ENCODE measurements at regions not wholly inside any gene's neighbourhood (a gene's known extent, or its start where the extent isn't known, plus 50 kb on each side); places are given as distances from the start of the nearest gene placed in this dataset.
A peak's percentile ranks its signal among the peaks of the same experiment; 100 is the strongest.

- Mint-ChIP-seq H3K4me1 (no peaks in the 10 kb centered on the region), H3K27me3 (no peaks in the 10 kb centered on the region), H3K4me3 (no peak overlapping the region), H3K9me3 (ENCODE audit: low read depth) (no peaks in the 10 kb centered on the region), H3K27ac (no peak overlapping the region), H3K36me3 (ENCODE audit: low read depth) (no peaks in the 10 kb centered on the region)
- no peak for ATAC-seq
- no peak for DNase-seq
- intact Hi-C loops (cut with DNase I, micrococcal nuclease) = no loop called here
- CTCF ChIA-PET = no interaction called here
- POLR2A ChIA-PET = no interaction called here
These were observed 479.7 kb upstream of the MARCKS start for GRCh38 chr6:113377362-113377942.

- ATAC-seq = peak; percentile 39
- intact Hi-C loops (cut with DNase I, micrococcal nuclease) = no loop called here
- no peaks in the 10 kb centered on the region for H3K36me3 Mint-ChIP-seq (ENCODE audit: low read depth)
- no peaks in the 10 kb centered on the region for H3K9me3 Mint-ChIP-seq (ENCODE audit: low read depth)
- POLR2A ChIA-PET = no interaction called here
- DNase-seq = no peak
- CTCF ChIA-PET = no interaction called here
- H3K4me1 Mint-ChIP-seq = no peaks in the 10 kb centered on the region
- H3K27me3 Mint-ChIP-seq = no peaks in the 10 kb centered on the region
- no peak overlapping the region for H3K4me3 Mint-ChIP-seq
- H3K27ac Mint-ChIP-seq = no peak overlapping the region
These were observed 476.6 kb upstream of the MARCKS start for GRCh38 chr6:113380591-113380990.

GRCh38 chr6:113381232-113381631 lies 475.9 kb upstream of the MARCKS start:
- no peak for DNase-seq
- peak; percentile 36 for ATAC-seq
- H3K4me3 Mint-ChIP-seq = no peak overlapping the region
- H3K27ac Mint-ChIP-seq = no peak overlapping the region
- H3K36me3 Mint-ChIP-seq (ENCODE audit: low read depth) = no peaks in the 10 kb centered on the region
- no peaks in the 10 kb centered on the region for H3K27me3 Mint-ChIP-seq
- CTCF ChIA-PET = no interaction called here
- POLR2A ChIA-PET = no interaction called here
- intact Hi-C loops (cut with DNase I, micrococcal nuclease) = no loop called here
- no peaks in the 10 kb centered on the region for H3K9me3 Mint-ChIP-seq (ENCODE audit: low read depth)
- no peaks in the 10 kb centered on the region for H3K4me1 Mint-ChIP-seq

- DNase-seq (no peak), ATAC-seq (no peak)
- H3K4me1 Mint-ChIP-seq = no peaks in the 10 kb centered on the region
- ChIA-PET CTCF (no interaction called here), POLR2A (no interaction called here)
- H3K36me3 Mint-ChIP-seq (ENCODE audit: low read depth) = no peaks in the 10 kb centered on the region
- no peaks in the 10 kb centered on the region for H3K9me3 Mint-ChIP-seq (ENCODE audit: low read depth)
- no peak overlapping the region for H3K4me3 Mint-ChIP-seq
- intact Hi-C loops (cut with DNase I, micrococcal nuclease) = no loop called here
- no peaks in the 10 kb centered on the region for H3K27me3 Mint-ChIP-seq
- no peak overlapping the region for H3K27ac Mint-ChIP-seq
These were observed 475.2 kb upstream of the MARCKS start for GRCh38 chr6:113381959-113382358.

- Mint-ChIP-seq H3K4me3 (no peak overlapping the region), H3K36me3 (ENCODE audit: low read depth) (no peaks in the 10 kb centered on the region), H3K4me1 (no peaks in the 10 kb centered on the region), H3K9me3 (ENCODE audit: low read depth) (no peaks in the 10 kb centered on the region), H3K27ac (no peak overlapping the region), H3K27me3 (no peaks in the 10 kb centered on the region)
- ChIA-PET CTCF (no interaction called here), POLR2A (no interaction called here)
- ATAC-seq = no peak
- intact Hi-C loops (cut with DNase I, micrococcal nuclease) = no loop called here
- no peak for DNase-seq
These were observed 473.4 kb upstream of the MARCKS start for GRCh38 chr6:113383701-113384100.

GRCh38 chr6:113385020-113385431 lies 472.1 kb upstream of the MARCKS start:
- ChIA-PET POLR2A (no interaction called here), CTCF (interaction anchor here (0.5 kb wide), 1 partner anchor 348 kb away, joined by 5 read pairs; no protein-coding TSS in a partner anchor)
- DNase-seq = no peak
- Mint-ChIP-seq H3K9me3 (ENCODE audit: low read depth) (no peaks in the 10 kb centered on the region), H3K4me3 (no peak overlapping the region), H3K27ac (no peak overlapping the region), H3K27me3 (no peaks in the 10 kb centered on the region), H3K36me3 (ENCODE audit: low read depth) (no peaks in the 10 kb centered on the region), H3K4me1 (no peaks in the 10 kb centered on the region)
- intact Hi-C loops (cut with DNase I, micrococcal nuclease) = no loop called here
- ATAC-seq = no peak

- intact Hi-C loops (cut with DNase I, micrococcal nuclease) = no loop called here
- no peaks in the 10 kb centered on the region for H3K4me1 Mint-ChIP-seq
- POLR2A ChIA-PET = no interaction called here
- no peaks in the 10 kb centered on the region for H3K9me3 Mint-ChIP-seq (ENCODE audit: low read depth)
- no peaks in the 10 kb centered on the region for H3K27me3 Mint-ChIP-seq
- ATAC-seq (no peak), DNase-seq (no peak)
- CTCF ChIA-PET = no interaction called here
- no peak overlapping the region for H3K27ac Mint-ChIP-seq
- H3K4me3 Mint-ChIP-seq = no peak overlapping the region
- no peaks in the 10 kb centered on the region for H3K36me3 Mint-ChIP-seq (ENCODE audit: low read depth)
These were observed 468.1 kb upstream of the MARCKS start for GRCh38 chr6:113388996-113389395.

- Mint-ChIP-seq H3K4me3 (no peak overlapping the region), H3K27ac (no peak overlapping the region), H3K4me1 (no peaks in the 10 kb centered on the region), H3K27me3 (no peaks in the 10 kb centered on the region), H3K9me3 (ENCODE audit: low read depth) (no peaks in the 10 kb centered on the region), H3K36me3 (ENCODE audit: low read depth) (no peaks in the 10 kb centered on the region)
- ChIA-PET CTCF (no interaction called here), POLR2A (no interaction called here)
- DNase-seq (no peak), ATAC-seq (no peak)
- intact Hi-C loops (cut with DNase I, micrococcal nuclease) = no loop called here
These were observed 464.5 kb upstream of the MARCKS start for GRCh38 chr6:113392551-113393055.

- H3K27ac Mint-ChIP-seq = no peak overlapping the region
- ChIA-PET POLR2A (no interaction called here), CTCF (interaction anchor here (0.5 kb wide), 1 partner anchor 514 kb away, joined by 3 read pairs; no protein-coding TSS in a partner anchor)
- ATAC-seq (no peak), DNase-seq (no peak)
- H3K9me3 Mint-ChIP-seq (ENCODE audit: low read depth) = no peaks in the 10 kb centered on the region
- intact Hi-C loops (cut with DNase I, micrococcal nuclease) = no loop called here
- no peaks in the 10 kb centered on the region for H3K4me1 Mint-ChIP-seq
- H3K36me3 Mint-ChIP-seq (ENCODE audit: low read depth) = no peaks in the 10 kb centered on the region
- H3K4me3 Mint-ChIP-seq = no peak overlapping the region
- H3K27me3 Mint-ChIP-seq = no peaks in the 10 kb centered on the region
These were observed 462.9 kb upstream of the MARCKS start for GRCh38 chr6:113394216-113394615.

GRCh38 chr6:113394729-113395128 lies 462.4 kb upstream of the MARCKS start:
- Mint-ChIP-seq H3K27ac (no peak overlapping the region), H3K27me3 (no peaks in the 10 kb centered on the region), H3K4me3 (no peak overlapping the region), H3K4me1 (no peaks in the 10 kb centered on the region), H3K36me3 (ENCODE audit: low read depth) (no peaks in the 10 kb centered on the region), H3K9me3 (ENCODE audit: low read depth) (no peaks in the 10 kb centered on the region)
- DNase-seq (no peak), ATAC-seq (no peak)
- ChIA-PET CTCF (interaction anchor here (0.5 kb wide), 1 partner anchor 514 kb away, joined by 3 read pairs; no protein-coding TSS in a partner anchor), POLR2A (no interaction called here)
- intact Hi-C loops (cut with DNase I, micrococcal nuclease) = no loop called here

- intact Hi-C loops (cut with DNase I, micrococcal nuclease) = no loop called here
- ChIA-PET POLR2A (no interaction called here), CTCF (no interaction called here)
- Mint-ChIP-seq H3K4me1 (no peaks in the 10 kb centered on the region), H3K9me3 (ENCODE audit: low read depth) (peaks cover 2% of the 10 kb centered on the region), H3K27me3 (no peaks in the 10 kb centered on the region), H3K36me3 (ENCODE audit: low read depth) (no peaks in the 10 kb centered on the region), H3K27ac (no peak overlapping the region), H3K4me3 (no peak overlapping the region)
- DNase-seq (no peak), ATAC-seq (no peak)
These were observed 460.4 kb upstream of the MARCKS start for GRCh38 chr6:113396730-113397129.

GRCh38 chr6:113397236-113397635 lies 459.9 kb upstream of the MARCKS start:
- ATAC-seq = no peak
- Mint-ChIP-seq H3K27me3 (no peaks in the 10 kb centered on the region), H3K36me3 (ENCODE audit: low read depth) (no peaks in the 10 kb centered on the region), H3K9me3 (ENCODE audit: low read depth) (peaks cover 2% of the 10 kb centered on the region), H3K4me1 (no peaks in the 10 kb centered on the region), H3K4me3 (no peak overlapping the region), H3K27ac (no peak overlapping the region)
- CTCF ChIA-PET = no interaction called here
- intact Hi-C loops (cut with DNase I, micrococcal nuclease) = no loop called here
- POLR2A ChIA-PET = no interaction called here
- no peak for DNase-seq

GRCh38 chr6:113401231-113401630 lies 455.9 kb upstream of the MARCKS start:
- no peak for DNase-seq
- ATAC-seq = no peak
- CTCF ChIA-PET = no interaction called here
- Mint-ChIP-seq H3K36me3 (ENCODE audit: low read depth) (no peaks in the 10 kb centered on the region), H3K4me3 (no peak overlapping the region), H3K9me3 (ENCODE audit: low read depth) (peaks cover 2% of the 10 kb centered on the region), H3K27me3 (no peaks in the 10 kb centered on the region), H3K27ac (no peak overlapping the region), H3K4me1 (no peaks in the 10 kb centered on the region)
- intact Hi-C loops (cut with DNase I, micrococcal nuclease) = no loop called here
- POLR2A ChIA-PET = no interaction called here

Measured in activated CD4-positive, alpha-beta T cell treated with anti-CD3 and anti-CD28 coated beads for 36 hours (primary cell).